Fibroblast of the aortic adventitia (primary cell): ENCODE measurements at regions not wholly inside any gene's neighbourhood (a gene's known extent, or its start where the extent isn't known, plus 50 kb on each side); places are given as distances from the start of the nearest gene placed in this dataset.

Source experiments
- DNase-seq: peaks from one replicate; pipeline ENCODE4 v3.0.0-alpha.2; 2010; ENCODE audit warnings: low read depth
- H3K4me3 ChIP-seq: 2 replicates; pipeline ENCODE4 v1.5.1; 2011; ENCODE audit warnings: low read depth, mild to moderate bottlenecking, control low read depth, low read length, moderate library complexity
- TF ChIP-seq, protein P1 (sequence below): IDR thresholded peaks from 2 replicates; pipeline ENCODE4 v1.5.1; 2011; ENCODE audit warnings: mild to moderate bottlenecking, low read length, control low read depth, inconsistent platforms; ENCODE audit not compliant: insufficient read depth

GRCh38 chr14:54102530-54102929 is 145.9 kb upstream of the BMP4 start:
- no peak for DNase-seq
- TF ChIP-seq, protein P1, sequence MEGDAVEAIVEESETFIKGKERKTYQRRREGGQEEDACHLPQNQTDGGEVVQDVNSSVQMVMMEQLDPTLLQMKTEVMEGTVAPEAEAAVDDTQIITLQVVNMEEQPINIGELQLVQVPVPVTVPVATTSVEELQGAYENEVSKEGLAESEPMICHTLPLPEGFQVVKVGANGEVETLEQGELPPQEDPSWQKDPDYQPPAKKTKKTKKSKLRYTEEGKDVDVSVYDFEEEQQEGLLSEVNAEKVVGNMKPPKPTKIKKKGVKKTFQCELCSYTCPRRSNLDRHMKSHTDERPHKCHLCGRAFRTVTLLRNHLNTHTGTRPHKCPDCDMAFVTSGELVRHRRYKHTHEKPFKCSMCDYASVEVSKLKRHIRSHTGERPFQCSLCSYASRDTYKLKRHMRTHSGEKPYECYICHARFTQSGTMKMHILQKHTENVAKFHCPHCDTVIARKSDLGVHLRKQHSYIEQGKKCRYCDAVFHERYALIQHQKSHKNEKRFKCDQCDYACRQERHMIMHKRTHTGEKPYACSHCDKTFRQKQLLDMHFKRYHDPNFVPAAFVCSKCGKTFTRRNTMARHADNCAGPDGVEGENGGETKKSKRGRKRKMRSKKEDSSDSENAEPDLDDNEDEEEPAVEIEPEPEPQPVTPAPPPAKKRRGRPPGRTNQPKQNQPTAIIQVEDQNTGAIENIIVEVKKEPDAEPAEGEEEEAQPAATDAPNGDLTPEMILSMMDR, result no peak

GRCh38 chr14:54104601-54105145 is 148.0 kb upstream of the BMP4 start:
- TF ChIP-seq, protein P1, result no peak
- H3K4me3 ChIP-seq, result no peak overlapping the region
- DNase-seq, result no peak

More at GRCh38 chr14:54102530-54102929, 145.9 kb upstream of the BMP4 start:
- H3K4me3 ChIP-seq, result no peak overlapping the region

DNA sequence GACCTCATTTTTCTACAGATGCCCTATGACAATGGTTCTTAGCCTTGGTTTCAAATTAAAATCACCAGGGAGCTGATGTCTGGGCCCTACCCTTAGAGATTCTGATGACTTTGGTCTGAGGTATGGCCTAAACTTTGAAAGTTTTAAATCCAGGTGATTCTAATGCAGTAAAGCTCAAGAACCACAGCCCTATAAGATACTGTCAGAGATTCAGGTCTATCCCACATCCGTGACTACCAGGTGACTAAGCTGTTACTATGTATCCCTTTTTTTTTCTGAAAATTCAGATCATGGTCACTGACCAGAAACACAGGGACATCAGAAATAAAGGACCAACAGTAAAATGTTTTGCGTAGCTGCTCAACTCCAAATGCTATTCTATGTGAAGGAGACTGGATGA is 148.8 kb upstream of the BMP4 start:
- TF ChIP-seq, protein P1, result no peak
- H3K4me3 ChIP-seq, result no peak overlapping the region
- DNase-seq, result no peak

DNA sequence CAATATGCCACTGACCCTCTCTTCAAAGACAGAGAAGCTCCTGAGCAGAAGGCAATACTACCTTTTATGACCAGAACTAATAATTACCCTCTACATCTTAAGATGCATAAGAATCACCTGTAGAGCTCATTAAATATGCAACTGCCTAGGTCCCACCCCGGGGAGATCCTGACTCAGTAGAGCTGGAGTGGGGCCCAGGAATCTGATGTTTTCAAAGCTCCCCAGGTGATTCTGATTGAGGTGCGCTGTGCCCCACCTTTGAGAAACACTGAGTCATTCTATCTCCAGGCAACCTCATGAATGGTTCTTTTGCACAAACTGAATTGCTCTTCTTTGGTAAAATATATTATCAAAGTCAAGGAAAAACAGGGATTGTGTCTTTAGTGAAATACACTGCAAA is 149.3 kb upstream of the BMP4 start:
- TF ChIP-seq, protein P1, result no peak
- no peak for DNase-seq
- no peak overlapping the region for H3K4me3 ChIP-seq

DNA sequence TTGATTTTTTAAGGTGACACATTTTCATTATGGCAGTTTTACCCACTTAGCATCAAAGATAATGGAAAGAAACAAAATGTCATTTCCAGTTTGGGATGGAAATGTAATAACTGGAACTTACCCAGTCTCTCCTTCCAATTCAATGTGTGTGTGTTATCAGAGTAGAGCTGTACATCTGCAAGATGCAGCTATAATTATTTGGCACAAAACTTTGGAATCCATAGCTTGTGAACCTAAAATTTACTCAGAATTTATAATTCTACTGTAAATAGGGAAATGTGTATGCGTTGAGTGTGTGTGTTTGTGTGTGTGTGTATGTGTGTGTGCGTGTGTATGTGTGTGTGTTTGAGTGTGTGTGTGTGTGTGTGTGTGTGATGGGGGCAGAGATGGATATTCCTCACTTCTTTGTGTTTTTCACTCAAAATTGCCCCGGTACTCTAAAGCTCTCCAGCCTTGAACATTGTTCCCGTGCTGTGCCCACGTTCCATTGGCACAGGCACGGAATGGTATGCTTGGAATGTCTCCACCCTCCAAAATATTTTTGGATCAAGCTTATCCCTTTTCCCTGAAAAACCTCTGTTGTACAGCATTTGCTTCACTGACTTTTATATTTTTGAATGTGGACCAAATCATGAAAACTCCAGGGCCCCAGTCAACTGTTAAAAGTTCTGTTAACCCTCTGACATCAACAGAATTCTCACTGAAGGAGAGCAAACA is 150.2 kb upstream of the BMP4 start:
- TF ChIP-seq, protein P1, result no peak
- no peak overlapping the region for H3K4me3 ChIP-seq
- peak; percentile 81 for DNase-seq

GRCh38 chr14:54108481-54109471 is 152.2 kb upstream of the BMP4 start:
- peak; percentile 95 for DNase-seq
- no peak overlapping the region for H3K4me3 ChIP-seq
- TF ChIP-seq, protein P1, result no peak
